Posterior vena cava (tissue), 2 donors: ENCODE measurements at regions not wholly inside any gene's neighbourhood (a gene's known extent, or its start where the extent isn't known, plus 50 kb on each side); places are given as distances from the start of the nearest gene placed in this dataset.
"Not testable (repeated sequence)": the region's sequence is repeated elsewhere in the genome, so short reads cannot be mapped to it uniquely, and the experiment has no call there.

ENCODE experiments used
- DNase-seq: peaks from one replicate; pipeline ENCODE4 v3.0.0-alpha.2; 2020; ENCODE audit warnings: low spot score
- intact Hi-C, 2 donors: fragments of 100-400 bp; cut with DNase I; formaldehyde crosslinking; loops; one replicate each; pipeline versions ENCODE4 v1.14.1 to v1.14.2; 2022 to 2023
- donor health status: DM: yes; HTN: yes; CAD: no.
- donor health status: DM: yes; HTN: yes; CAD: no.

GRCh38 chr2:142536492-142536891, 341.0 kb upstream of the KYNU start:
- intact Hi-C loops: no loop called here
- DNase-seq: no peak

- intact Hi-C loops: no loop called here
- no peak for DNase-seq
Measured at GRCh38 chr2:142535311-142535710, 342.2 kb upstream of the KYNU start.

DNA sequence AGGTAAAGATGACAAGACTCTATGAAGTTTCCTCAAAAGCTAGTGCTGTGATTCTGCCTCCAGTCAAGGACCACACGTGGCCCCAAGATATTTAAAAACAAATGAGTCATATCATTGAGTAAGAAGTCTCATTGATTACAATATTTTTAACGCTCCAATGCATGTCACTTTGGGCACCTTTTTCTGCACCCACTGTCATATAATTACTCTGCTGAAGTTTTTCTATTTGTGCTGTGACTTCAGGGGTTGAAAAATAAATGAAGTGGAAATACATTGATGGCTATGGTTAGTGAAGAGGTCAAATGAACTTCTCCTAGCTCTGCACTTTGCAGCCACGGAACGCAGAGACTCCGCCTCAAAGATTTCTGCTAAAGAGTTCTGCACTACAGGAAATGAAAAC, 344.3 kb upstream of the KYNU start:
- intact Hi-C loops: no loop called here
- no peak for DNase-seq

GRCh38 chr2:142531377-142531776, 346.1 kb upstream of the KYNU start:
- no peak for DNase-seq
- intact Hi-C loops: no loop called here

DNA sequence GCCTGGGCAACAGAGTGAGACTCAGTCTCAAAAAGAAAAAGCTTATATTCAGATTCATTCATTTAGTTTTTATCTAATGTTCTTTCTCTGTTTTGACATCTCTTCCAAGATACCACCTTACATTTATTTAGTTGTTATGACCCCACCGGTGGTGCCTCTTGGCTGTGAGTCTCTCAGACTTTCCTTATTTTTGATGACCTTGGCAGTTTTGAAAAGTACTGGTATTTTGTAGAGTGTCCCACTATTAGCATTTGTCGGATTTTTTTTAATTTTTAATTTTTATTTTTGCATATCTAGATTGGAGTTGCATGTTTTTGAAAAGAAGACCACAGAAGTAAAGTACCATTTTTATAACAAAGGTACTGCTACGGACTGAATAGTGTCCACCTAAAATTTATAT, 351.7 kb upstream of the KYNU start:
- intact Hi-C loops: no loop called here

DNA sequence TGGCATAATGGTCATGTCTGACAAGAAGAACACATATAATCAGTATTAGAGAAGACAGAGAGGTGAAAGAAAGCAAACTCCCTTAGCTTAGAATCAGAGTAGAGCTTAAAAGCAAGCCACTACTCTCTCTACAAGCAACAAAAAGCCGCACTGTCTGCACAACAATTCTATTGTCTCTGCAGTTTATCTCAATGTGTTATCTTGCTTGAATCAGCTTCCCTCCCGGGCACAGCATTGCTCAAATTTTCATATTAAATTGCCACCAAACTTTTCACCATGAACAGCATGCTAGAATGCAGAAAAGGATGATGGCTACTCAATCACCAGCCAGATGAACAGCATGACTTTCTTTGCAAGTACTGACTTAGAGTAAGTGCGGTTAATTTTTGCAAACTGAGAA, 356.0 kb upstream of the KYNU start:
- intact Hi-C loops: no loop called here
- DNase-seq: no peak

More for the DNA sequence above, 351.7 kb upstream of the KYNU start:
- DNase-seq: no peak

- DNase-seq: no peak
- intact Hi-C loops: no loop called here
Measured at GRCh38 chr2:142515493-142515892, 362.0 kb upstream of the KYNU start.

- intact Hi-C loops: no loop called here
- no peak for DNase-seq
Measured at GRCh38 chr2:142509401-142509800, 368.1 kb upstream of the KYNU start.

DNA sequence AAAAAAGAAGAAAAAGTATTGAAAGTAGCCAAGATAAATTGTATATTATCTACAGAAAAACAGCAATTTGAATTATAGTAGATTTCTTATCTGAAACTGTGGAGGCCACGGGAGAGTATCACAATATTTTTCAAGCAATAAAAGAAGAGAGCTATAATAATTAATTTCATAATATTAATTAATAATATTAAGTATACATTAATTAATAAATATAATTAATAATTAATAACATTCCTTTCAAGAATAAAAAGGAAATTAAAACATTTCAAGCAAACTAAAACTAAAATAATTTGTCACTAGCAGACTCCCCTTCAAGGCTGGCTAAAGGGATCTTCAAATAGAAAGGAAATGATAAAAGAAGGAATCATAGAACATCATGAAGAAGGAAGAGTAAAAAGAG, 372.7 kb upstream of the KYNU start:
- DNase-seq: no peak
- intact Hi-C loops: no loop called here

DNA sequence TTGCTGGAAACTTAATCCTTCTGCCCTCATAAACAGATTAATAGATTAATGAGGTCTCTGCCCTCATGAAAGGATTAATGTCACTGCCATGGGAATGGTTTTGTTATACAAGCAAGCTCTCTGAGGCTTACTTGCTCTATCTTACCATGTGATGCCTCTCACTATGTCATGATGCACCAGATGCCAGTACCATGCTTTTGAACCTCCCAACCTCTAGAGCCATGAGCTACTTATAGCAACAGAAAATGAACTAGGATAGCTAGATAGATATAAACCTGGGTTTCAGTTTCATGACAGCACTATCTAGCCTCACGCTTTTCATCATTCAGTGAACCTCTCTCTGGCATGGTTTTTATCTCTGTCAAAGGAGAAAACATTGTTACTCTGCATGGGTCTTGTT, 371.6 kb upstream of the LRP1B start:
- intact Hi-C loops: no loop called here
- no peak for DNase-seq

DNA sequence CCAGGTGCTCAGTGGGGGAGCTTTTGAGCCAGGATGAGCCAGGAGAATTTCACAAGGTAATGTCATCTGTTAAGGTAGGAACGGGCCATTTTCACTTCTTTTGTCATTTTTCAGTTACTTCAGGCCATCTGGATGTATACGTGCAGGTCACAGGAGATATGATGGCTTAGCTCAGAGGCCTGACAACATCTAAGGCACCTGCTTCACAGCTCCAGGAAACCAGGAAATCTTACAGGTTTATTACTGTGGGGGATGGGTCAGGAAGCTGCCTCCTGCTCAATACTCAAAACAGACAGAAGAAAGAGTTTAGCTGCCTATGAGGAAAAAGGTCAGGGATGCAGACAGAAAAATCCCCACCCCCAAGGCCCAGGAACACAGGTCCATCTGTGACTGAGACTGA, 364.3 kb upstream of the LRP1B start:
- intact Hi-C loops: no loop called here
- no peak for DNase-seq

DNA sequence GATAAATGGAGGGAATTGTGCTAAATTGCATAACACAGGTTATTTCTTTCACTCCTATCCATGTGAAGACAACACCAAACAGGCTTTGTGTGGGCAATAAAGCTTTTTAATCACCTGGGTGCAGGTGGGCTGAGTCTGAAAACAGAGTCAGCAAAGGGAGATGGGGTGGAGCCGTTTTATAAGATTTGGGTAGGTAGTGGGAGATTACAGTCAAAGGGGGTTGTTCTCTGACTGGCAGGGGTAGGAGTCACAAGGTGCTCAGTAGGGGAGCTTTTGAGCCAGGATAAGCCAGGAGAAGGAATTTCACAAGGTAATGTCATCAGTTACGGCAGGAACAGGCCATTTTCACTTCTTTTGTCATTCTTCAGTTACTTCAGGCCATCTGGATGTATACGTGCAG, 358.8 kb upstream of the LRP1B start:
- intact Hi-C loops, DNase-seq: not testable (repeated sequence)

DNA sequence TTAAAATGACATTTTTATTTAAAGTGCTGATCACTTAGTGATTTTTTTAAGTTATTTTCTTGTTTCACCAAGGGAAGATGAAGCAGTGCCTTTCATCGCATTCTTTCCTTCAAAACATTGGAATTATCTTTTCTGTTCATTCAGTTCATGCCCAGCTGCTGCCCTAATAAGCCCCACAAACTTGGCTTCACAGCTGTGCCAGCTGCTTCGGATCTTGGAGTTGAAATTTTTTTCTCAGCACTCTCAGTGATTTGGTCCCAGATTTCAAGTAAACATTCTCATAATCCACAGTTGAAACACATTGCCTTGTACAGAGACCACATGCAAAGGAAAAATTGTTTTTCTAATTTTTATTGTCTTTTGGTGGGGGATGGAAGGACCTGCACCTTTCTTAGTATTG, 353.3 kb upstream of the LRP1B start:
- intact Hi-C loops: no loop called here
- no peak for DNase-seq

- no peak for DNase-seq
- intact Hi-C loops: no loop called here
Measured at GRCh38 chr2:142483653-142484052, 352.8 kb upstream of the LRP1B start.

DNA sequence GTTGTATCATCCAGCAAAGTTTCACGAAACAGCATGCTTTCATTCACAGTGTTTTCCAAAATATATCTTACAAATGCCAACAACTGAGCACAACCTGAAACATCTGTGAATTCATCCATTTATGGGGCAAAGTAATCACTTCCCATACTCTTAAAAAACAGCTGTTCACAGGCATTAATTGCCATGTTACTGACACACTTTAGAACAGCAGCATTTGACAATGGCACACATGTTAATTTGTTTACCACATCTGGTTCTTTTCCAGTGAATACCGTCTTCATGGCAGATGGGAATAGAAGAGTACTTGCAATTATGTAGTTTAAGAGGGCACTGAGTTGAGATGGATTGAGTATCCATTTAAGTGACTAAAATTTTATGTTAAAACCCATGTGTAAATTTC, 347.4 kb upstream of the LRP1B start:
- DNase-seq: no peak
- intact Hi-C loops: no loop called here

DNA sequence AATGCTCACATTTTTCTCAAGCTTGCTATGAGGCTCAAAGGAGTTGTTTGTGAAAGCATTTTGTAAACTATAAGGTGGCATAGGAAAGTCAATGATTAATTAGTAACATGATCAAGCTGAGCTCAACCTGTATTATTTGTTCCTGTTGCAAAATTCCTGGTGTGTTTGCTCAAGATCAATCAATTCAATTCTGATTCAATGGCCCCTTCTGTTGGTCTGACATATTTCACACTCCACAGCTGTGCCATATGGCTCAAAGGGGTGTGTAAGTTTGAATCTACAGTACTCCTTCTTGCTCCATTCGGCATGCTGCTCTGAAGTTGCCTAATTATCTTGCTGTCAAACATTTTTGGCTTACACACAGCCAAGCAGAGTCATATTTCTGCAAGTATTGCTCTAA, 341.6 kb upstream of the LRP1B start:
- DNase-seq: no peak
- intact Hi-C loops: no loop called here

- intact Hi-C loops: no loop called here
- DNase-seq: no peak
Measured at GRCh38 chr2:142467321-142467720, 336.5 kb upstream of the LRP1B start.

- intact Hi-C loops: no loop called here
- no peak for DNase-seq
Measured at GRCh38 chr2:142463047-142463446, 332.2 kb upstream of the LRP1B start.

- no peak for DNase-seq
- intact Hi-C loops: no loop called here
Measured at GRCh38 chr2:142462306-142462705, 331.5 kb upstream of the LRP1B start.

DNA sequence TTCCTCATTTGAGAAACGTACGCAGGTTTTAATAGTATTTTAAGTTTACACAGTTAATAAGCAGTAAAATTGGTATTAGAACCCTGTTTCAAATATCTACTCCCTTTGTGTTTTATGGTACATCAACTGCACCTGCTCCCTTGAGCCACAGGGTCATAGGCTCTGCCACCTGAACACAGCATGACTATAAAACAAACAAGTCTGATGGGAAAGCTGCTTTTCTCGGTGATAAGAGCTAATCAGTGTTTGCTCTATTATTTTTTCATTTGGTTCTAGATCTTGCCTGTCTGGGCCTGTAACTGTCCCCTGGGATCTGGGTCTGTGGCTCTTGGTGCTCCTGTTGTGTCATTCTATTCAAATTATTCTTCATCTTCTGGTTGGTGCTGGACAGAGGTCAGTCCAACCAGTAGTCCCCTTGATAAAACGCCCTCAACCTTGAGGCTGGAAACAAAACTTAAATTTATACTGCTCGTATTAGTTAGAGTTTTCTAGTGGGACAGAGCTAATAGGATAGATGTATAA, 314.8 kb upstream of the LRP1B start:
- no peak for DNase-seq
- intact Hi-C loops: no loop called here

- intact Hi-C loops: no loop called here
- DNase-seq: no peak
Measured at GRCh38 chr2:142445023-142445422, 314.2 kb upstream of the LRP1B start.

DNA sequence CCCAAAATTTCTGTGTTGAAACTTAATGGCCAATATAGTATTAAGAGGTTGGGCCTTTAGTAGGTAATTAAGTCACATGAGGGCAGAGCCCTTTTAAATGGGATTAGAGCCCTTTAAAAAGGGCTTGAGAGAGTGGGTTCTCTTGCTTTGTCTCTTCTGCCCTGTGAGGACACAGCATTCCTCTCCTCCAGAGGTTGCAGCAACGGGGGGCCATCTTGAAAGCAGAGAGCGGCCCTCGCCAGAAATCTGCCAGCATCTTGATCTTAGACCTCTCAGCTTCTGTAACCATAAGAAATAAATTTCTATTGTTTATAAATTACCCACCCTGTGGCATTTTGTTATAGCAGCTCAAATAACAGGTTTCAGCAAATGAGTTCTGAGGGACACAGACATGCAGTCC, 305.0 kb upstream of the LRP1B start:
- DNase-seq: no peak
- intact Hi-C loops: no loop called here
